HG03060 (cell line): ENCODE measurements at regions not wholly inside any gene's neighbourhood (a gene's known extent, or its start where the extent isn't known, plus 50 kb on each side); places are given as distances from the start of the nearest gene placed in this dataset.

Source experiments
- ATAC-seq: cut with Tn5 transposase; IDR thresholded peaks from one replicate; pipeline ENCODE4 v1.9.1; 2021; ENCODE audit warnings: low read depth, moderate number of reproducible peaks; ENCODE audit not compliant: unreplicated experiment

DNA sequence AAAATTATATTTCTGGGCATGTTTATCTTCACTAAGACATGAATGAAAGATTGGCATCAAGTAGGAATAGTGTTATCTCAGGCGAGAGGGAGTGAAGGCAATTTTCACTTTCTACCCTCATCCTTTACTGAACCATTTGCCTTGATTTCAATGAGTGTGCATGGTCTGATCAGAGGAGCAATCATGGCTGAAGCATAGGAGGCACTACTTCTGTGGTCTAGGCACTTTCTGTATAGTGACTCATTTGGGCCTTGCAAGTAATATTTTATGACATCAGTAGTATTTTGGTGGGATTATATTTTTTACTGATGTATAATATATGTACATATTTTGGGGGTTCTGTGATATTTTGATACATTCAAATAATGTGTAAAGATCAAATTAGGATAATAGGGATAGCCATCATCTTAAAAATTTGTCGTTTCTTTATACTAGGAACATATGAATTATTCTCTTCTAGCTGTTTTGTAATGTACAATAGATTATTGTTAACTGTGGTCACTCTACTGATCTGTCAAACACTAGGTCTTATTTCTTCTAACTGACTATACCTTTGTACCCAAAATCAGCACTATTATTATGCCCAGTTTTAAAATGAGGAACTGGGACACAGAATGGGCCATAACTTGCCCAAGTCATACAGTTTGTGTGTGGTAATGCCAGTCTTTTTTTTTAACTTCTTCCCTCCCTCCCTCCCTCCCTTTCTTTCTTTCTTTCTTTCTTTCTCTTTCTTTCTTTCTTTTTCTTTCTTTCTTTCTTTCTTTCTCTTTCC is 101.9 kb downstream of the RAB11FIP2 start:
- ATAC-seq = no peak

DNA sequence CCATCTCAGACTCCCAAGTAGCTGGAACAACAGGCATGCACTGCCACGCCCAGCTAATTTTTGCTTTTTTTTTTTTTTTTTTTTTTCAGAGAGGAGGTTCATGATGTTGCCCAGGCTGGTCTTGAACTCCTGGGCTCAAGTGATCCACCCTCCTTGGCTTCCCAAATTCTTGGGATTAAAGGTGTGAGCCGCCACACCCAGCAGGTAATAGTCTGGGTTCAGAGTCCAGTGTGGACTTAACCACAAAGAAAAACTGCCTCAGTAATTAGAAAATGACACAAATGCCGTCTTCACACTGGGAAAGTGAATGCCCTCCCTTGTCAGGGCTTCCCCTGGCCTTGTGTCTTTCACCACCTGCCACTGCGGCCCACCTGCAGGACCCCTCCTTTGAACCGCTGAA is 101.1 kb downstream of the RAB11FIP2 start:
- ATAC-seq = no peak

DNA sequence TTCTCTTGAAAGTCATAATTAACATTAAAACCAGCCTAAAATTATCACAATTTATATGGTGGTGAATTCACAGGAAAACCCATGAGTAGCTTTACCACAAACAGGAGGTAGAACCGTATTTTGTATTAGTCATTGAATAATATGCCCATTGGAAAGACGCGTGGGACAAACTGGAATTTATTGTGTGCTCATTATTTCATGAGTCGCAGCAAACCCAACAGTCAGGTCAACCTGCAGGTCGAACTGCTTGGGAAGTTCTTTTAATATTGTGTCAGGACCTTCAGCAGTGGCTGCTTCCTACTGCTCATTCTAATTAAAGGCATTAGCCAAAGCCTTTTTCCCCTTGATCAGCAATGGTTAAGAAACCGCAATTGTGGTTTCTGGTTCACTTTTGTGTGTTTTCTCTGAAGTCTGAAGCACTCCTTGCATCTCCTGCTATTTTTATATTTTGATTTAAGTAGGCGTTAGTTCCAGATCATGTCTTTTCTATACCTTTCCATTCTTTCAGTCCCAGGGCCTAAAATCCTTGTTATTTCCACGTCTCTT is 100.1 kb downstream of the RAB11FIP2 start:
- ATAC-seq = no peak

DNA sequence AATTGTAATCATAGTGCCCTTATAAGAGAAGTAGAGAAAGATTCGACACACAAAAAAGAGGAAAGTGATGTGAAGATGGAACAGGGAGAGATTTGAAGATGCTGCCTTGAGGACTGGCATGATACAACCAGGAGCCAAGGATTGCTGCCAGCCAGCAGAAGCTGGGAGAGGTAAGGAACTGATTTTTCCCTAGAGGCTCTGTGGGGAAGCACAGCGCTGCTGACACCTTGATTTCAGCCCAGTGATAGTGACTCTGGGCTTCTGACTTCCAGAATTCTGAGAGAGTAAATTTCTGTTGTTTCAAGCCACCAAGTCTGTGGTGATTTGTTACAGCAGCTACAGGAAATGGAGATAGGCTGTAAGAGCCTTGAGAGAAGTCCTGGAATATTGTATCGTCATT is 98.2 kb downstream of the RAB11FIP2 start:
- no peak for ATAC-seq

DNA sequence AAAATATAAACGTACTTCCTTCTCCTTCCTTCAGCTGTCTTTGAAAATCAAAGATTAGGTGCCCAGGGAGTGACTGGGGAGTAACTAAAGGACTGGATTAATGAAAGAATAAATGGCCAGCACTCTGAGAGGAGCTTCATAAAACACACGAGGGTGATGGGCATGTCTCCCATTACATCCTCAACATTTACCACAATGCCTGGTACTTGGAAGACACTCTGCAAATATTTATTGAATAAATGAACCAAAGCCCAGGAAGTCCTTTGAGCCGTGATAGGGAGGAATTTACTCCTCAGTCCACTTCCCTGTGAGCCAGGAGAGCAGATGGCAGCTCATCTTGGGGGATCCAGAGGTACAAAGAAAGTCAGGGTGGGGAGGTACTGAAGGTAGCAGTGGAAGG is 96.3 kb downstream of the RAB11FIP2 start:
- ATAC-seq = no peak
